Ectodermal cell (in vitro differentiated cells): ENCODE measurements at regions not wholly inside any gene's neighbourhood (a gene's known extent, or its start where the extent isn't known, plus 50 kb on each side); places are given as distances from the start of the nearest gene placed in this dataset.

Source experiments
- H3K27ac ChIP-seq: 2 replicates; pipeline ENCODE4 v1.7.0; 2013; ENCODE audit warnings: mild to moderate bottlenecking, low read depth, low read length; ENCODE audit not compliant: insufficient read depth, poor library complexity, severe bottlenecking
- H3K27me3 ChIP-seq: 2 replicates; pipeline ENCODE4 v1.7.0; 2013; ENCODE audit warnings: mild to moderate bottlenecking, low read length; ENCODE audit not compliant: insufficient read depth, control insufficient read depth, poor library complexity, severe bottlenecking
- H3K36me3 ChIP-seq: one replicate; pipeline ENCODE4 v1.7.0; 2013; ENCODE audit warnings: low read length; ENCODE audit not compliant: control insufficient read depth, insufficient read depth
- H3K4me1 ChIP-seq: one replicate; pipeline ENCODE4 v1.7.0; 2013; ENCODE audit warnings: low read length; ENCODE audit not compliant: control insufficient read depth, insufficient read depth
- H3K4me3 ChIP-seq: 2 replicates; pipeline ENCODE4 v1.7.0; 2013; ENCODE audit warnings: low read depth, low read length, control low read depth; ENCODE audit not compliant: insufficient read depth
- H3K9me3 ChIP-seq: 2 replicates; pipeline ENCODE4 v1.7.0; 2013; ENCODE audit warnings: mild to moderate bottlenecking, low read length, moderate library complexity; ENCODE audit not compliant: control insufficient read depth
- WGBS, 2 experiments: methylation state at CpG; one replicate each; pipeline ENCODE4 v1.1.7; 2013; ENCODE audit warnings: missing lambda C conversion rate in 2 of 2; 5-methylcytosine and 5-hydroxymethylcytosine counted together

DNA sequence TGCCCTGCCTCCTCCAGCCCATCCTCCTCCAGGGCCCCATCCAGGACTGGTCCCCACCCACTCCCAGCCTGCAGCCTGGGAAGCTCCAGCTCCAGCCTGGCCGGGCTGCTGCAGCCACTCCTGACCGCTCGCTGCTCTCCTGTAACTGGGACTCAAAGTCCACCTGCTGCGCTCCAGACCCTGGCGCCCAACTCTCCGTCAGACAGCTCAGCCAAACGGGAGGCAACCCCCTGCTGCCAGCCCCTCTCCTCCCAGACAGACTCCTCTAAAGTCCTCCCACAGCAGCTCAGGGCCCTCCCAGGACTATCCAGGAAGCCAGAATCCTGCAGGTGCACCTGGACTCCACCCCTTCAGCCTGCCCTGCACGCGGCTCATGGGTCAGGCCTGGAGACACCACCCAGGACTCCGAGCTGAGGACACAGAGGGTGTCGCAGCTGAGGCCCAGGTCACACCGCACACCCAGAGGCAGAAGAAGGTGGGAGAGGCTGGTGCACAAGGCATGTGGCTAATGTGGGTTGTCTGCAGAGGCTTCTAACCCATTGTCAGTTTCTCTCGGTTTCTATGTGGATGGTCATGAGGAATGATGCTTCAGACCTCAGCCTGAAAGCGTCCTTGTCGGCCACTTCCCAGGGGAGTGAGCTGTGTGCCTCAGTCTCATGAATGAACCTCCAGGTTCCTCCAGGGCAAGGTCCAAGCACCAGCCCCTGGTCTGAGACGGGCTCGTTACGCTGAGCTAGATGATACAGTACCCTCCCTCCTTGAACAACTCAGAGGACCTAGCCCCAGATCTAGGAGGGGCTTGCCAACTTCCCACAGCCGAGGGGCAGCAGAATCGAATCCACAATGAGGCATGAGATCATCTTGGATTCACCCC lies 1514.8 kb downstream of the TBC1D22A start:
- no peaks in the 10 kb centered on the region for H3K9me3 ChIP-seq
- H3K36me3 ChIP-seq, result no peaks in the 10 kb centered on the region
- no peak overlapping the region for H3K27ac ChIP-seq
- H3K4me1 ChIP-seq, result peaks cover 6% of the 10 kb centered on the region
- no peaks in the 10 kb centered on the region for H3K27me3 ChIP-seq
- H3K4me3 ChIP-seq, result no peak overlapping the region
- 87 to 89% methylated on average over 20 of the region's 20 CpGs for WGBS, 2 experiments

GRCh38 chr22:48275412-48275811 lies 1513.0 kb downstream of the TBC1D22A start:
- H3K27ac ChIP-seq, result no peak overlapping the region
- H3K4me3 ChIP-seq, result no peak overlapping the region
- WGBS, 2 experiments, result 93 to 97% methylated on average over 10 of the region's 10 CpGs
- H3K9me3 ChIP-seq, result no peaks in the 10 kb centered on the region
- no peaks in the 10 kb centered on the region for H3K27me3 ChIP-seq
- H3K36me3 ChIP-seq, result no peaks in the 10 kb centered on the region
- H3K4me1 ChIP-seq, result peaks cover 6% of the 10 kb centered on the region

- H3K36me3 ChIP-seq, result no peaks in the 10 kb centered on the region
- H3K9me3 ChIP-seq, result no peaks in the 10 kb centered on the region
- no peak overlapping the region for H3K27ac ChIP-seq
- WGBS, 2 experiments, result 92 to 93% methylated on average over 6 of the region's 6 CpGs
- no peaks in the 10 kb centered on the region for H3K4me1 ChIP-seq
- no peak overlapping the region for H3K4me3 ChIP-seq
- no peaks in the 10 kb centered on the region for H3K27me3 ChIP-seq
Observed at GRCh38 chr22:48270731-48271130, 1508.3 kb downstream of the TBC1D22A start.

DNA sequence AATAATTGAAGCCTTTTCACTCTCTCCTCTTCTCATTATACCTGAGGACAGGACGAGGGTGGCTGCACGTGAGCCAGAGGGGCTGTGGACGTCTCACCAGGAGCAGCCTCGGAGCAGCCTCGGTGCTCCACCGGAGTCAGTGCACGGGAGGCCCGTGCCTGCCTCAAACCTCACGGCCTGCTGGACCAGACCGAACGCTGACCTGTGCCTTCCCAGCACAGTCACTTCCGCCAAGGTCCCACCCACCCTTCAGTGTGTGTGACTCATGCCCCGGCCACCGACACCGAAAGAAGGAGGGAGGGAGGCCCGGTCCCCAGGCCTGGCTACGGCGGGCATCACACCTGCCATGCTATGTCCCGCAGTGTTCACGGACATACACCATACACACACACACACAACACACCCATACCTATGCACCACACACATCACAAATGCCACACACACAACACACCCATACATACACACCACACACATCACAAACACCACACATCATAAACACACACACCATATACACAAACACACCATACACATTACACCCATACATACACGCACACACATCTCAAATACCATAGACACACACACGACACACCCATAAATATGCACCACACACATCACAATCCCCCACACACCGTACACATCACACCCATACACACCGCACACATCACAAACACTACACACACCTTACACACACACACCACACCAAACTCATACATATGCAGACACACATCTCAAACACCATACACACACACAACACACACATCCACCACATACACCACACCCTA lies 1506.5 kb downstream of the TBC1D22A start:
- WGBS, 2 experiments, result 85 to 89% methylated on average over 24 of the region's 24 CpGs
- H3K4me3 ChIP-seq, result no peak overlapping the region
- H3K27ac ChIP-seq, result no peak overlapping the region

DNA sequence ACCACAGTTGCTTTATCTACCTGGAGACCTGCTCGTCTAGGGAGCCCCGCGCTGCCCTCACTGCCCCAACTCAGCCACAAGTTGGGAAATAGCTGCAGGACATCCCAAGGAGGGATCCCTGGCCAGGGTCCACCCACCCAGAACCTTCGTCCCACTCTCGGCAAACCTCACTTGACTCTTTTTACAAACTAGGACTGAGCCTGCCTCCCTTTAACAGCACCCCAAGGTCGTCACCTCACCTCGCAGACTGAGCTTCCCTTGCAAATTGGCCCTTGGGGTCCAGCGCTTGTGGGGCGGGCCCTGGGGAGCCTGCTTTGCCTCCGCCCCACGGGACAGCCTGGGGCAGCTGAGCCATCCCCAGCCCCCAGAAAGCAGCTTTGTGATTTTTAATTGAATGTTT lies 1505.8 kb downstream of the TBC1D22A start:
- 90 to 91% methylated on average over 11 of the region's 11 CpGs for WGBS, 2 experiments
- no peak overlapping the region for H3K27ac ChIP-seq
- H3K9me3 ChIP-seq, result no peaks in the 10 kb centered on the region
- H3K4me3 ChIP-seq, result no peak overlapping the region
- no peaks in the 10 kb centered on the region for H3K27me3 ChIP-seq
- H3K36me3 ChIP-seq, result no peaks in the 10 kb centered on the region
- H3K4me1 ChIP-seq, result no peaks in the 10 kb centered on the region

More for the DNA sequence above, 1506.5 kb downstream of the TBC1D22A start:
- H3K4me1 ChIP-seq, result no peaks in the 10 kb centered on the region
- H3K9me3 ChIP-seq, result no peaks in the 10 kb centered on the region
- H3K27me3 ChIP-seq, result no peaks in the 10 kb centered on the region
- no peaks in the 10 kb centered on the region for H3K36me3 ChIP-seq

DNA sequence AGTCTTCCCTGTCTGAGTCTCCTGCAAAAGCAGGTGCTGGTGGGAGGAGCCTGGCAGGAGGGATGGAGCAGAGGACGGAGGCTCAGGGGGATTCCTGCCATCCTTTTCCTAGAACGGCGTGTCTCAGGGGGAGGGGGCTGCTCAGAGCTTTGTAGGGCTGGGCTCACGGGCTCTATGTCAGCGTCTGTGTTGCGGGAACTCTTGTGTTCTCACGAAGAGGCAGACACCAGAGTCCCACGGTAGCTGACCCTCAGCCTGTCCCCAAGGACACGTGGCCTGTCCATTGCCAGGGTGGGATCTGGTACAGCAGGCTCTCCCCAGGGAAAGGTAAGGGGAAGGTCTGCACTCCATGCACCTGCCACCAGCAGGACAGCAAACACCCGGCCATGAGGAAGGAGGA lies 1505.2 kb downstream of the TBC1D22A start:
- no peaks in the 10 kb centered on the region for H3K4me1 ChIP-seq
- no peaks in the 10 kb centered on the region for H3K36me3 ChIP-seq
- H3K27ac ChIP-seq, result no peak overlapping the region
- H3K27me3 ChIP-seq, result no peaks in the 10 kb centered on the region
- no peak overlapping the region for H3K4me3 ChIP-seq
- no peaks in the 10 kb centered on the region for H3K9me3 ChIP-seq
- WGBS, 2 experiments, result 70% methylated on average over 10 of the region's 10 CpGs

DNA sequence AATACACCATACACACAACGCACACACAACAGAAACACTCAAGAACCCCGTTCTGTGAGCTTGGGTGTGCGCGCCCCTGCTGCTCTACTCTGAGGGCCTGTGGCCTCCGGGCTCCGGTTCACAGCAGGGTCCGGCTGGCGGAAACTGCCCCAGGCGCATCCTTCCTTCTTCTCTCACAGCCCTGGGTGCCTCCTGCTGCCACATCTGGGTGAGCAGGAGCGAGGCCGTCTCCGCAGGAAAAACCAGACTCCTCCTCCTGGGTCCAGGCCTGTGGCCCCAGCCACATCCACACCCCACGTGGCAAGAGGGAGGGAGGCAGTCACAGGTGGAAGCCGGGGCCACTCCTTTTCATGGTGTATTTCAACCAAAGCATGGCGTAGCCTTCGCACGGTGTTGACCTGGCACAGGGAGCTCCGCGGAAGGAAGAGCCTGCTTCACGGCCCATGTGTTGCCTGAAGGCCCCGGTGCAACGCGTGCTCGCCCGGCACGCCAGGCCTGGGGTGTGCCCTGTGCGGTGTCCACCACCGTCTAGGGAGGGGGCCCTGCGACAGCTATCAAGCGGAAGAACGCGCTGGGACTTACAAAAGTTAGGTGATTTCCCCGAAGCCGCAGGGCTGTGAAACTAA lies 1502.7 kb downstream of the TBC1D22A start:
- no peak overlapping the region for H3K4me3 ChIP-seq
- H3K36me3 ChIP-seq, result no peaks in the 10 kb centered on the region
- no peak overlapping the region for H3K27ac ChIP-seq
- WGBS, 2 experiments, result 93 to 95% methylated on average over 34 of the region's 34 CpGs
- no peaks in the 10 kb centered on the region for H3K4me1 ChIP-seq
- no peaks in the 10 kb centered on the region for H3K9me3 ChIP-seq
- H3K27me3 ChIP-seq, result no peaks in the 10 kb centered on the region

DNA sequence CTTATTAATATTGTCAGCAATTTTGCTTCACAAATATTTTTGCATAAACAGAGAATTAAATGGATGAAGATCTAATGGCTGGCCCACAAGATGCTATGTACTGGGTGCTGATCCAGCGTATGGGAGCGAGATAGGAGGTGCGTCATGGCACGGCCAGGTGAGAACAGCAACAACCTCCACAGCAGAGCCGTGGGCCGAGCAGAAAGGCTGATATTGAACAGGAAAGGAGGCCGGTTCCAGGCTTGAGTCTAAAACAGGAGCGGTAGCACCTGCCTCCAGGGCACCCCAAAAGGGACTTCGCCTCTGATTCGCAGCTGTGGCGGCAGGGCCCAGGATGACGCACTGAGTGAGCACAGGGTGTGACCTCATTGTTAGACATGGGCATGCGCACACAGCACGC lies 1502.1 kb downstream of the TBC1D22A start:
- no peaks in the 10 kb centered on the region for H3K9me3 ChIP-seq
- no peak overlapping the region for H3K4me3 ChIP-seq
- WGBS, 2 experiments, result 95% methylated on average over 14 of the region's 14 CpGs
- no peak overlapping the region for H3K27ac ChIP-seq
- no peaks in the 10 kb centered on the region for H3K4me1 ChIP-seq
- H3K27me3 ChIP-seq, result no peaks in the 10 kb centered on the region
- H3K36me3 ChIP-seq, result no peaks in the 10 kb centered on the region

DNA sequence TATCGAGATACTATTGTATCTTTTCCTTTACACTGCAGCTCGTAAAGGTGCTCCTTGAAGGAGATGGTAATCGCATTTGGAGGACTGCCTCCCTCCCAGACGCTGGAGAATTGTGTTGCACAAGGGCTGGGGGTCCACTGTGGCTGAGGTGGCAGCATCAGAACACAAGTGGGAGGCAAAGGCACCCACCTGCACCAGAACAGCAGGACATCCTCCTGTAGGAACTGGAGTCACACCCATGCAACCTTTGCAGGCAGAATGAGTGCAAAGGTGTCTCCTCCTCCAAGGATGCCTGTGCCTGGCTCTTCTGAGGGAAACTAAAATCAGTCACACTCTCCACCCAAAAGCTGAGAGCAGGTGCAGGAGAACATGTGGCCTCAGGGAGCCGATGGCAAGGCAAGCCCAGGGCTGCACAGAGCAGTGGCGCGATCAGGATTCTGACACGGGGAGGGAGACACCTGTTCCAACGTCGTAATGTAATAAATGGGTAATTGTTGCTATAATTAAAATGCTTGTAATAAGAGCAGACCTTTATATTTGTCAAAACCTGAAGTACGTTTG lies 1501.4 kb downstream of the TBC1D22A start:
- H3K36me3 ChIP-seq, result no peaks in the 10 kb centered on the region
- WGBS, 2 experiments, result 96 to 97% methylated on average over 10 to 11 of the region's 11 CpGs
- no peak overlapping the region for H3K27ac ChIP-seq
- no peak overlapping the region for H3K4me3 ChIP-seq
- H3K27me3 ChIP-seq, result no peaks in the 10 kb centered on the region
- H3K4me1 ChIP-seq, result no peaks in the 10 kb centered on the region
- H3K9me3 ChIP-seq, result no peaks in the 10 kb centered on the region

DNA sequence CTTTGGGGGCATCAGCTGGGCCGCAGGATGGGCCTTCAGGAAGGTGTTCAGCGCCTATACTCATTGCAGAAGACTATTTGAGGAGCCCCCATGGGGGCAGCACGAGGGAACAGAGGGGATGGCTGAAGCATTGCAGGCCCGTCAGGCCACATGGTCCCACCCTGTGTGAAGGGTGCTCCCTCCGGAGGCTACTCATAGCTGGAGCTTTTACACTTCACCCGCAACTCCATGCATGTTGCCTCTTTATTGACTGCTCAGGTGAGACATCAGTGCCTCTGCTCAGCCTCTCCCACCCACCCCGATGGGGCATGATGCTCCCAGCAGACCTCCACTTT lies 1500.9 kb downstream of the TBC1D22A start:
- 82 to 88% methylated on average over 7 of the region's 7 CpGs for whole genome bisulfite sequencing, 2 experiments
- Histone ChIP-seq H3K27ac (no peak overlapping the region), H3K27me3 (no peaks in the 10 kb centered on the region), H3K4me1 (peaks cover 2% of the 10 kb centered on the region), H3K9me3 (no peaks in the 10 kb centered on the region), H3K36me3 (no peaks in the 10 kb centered on the region), H3K4me3 (no peak overlapping the region)
